OCI-LY7 (cell line): ENCODE measurements at regions not wholly inside any gene's neighbourhood (a gene's known extent, or its start where the extent isn't known, plus 50 kb on each side); places are given as distances from the start of the nearest gene placed in this dataset.

Experiments used
- CTCF ChIP-seq: fragments of 200-600 bp; sonication (generic); conservative IDR thresholded peaks from 2 replicates; pipeline ENCODE4 v1.5.1; 2014; ENCODE audit warnings: mild to moderate bottlenecking, antibody characterized with exemption, low read length, moderate library complexity, mixed read lengths
- EZH2phosphoT487 ChIP-seq: fragments of 200-600 bp; sonication (generic); IDR thresholded peaks from 2 replicates; pipeline ENCODE4 v1.6.1; 2018; ENCODE audit warnings: low read depth, borderline replicate concordance, mild to moderate bottlenecking, mixed run types, antibody characterized with exemption, low read length, moderate library complexity, mixed read lengths

- TF ChIP-seq CTCF, result no peak
- no peak for TF ChIP-seq EZH2phosphoT487
Measured at GRCh38 chr6:147737115-147737514, 228.6 kb downstream of the SAMD5 start.
